Stimulated activated CD8-positive, alpha-beta memory T cell treated with anti-CD3 and anti-CD28 coated beads, Interleukin-12 subunit alpha, Interleukin-12 subunit beta, amount 100 ng/mL, for 24 hours (primary cell): ENCODE measurements at regions not wholly inside any gene's neighbourhood (a gene's known extent, or its start where the extent isn't known, plus 50 kb on each side); places are given as distances from the start of the nearest gene placed in this dataset.
"Not testable (repeated sequence)": the region's sequence is repeated elsewhere in the genome, so short reads cannot be mapped to it uniquely, and the experiment has no call there.

Experiments
- DNase-seq: peaks from one replicate; pipeline ENCODE4 v3.0.0-alpha.2; 2020; ENCODE audit errors: extremely low read depth

- DNase-seq: no peak
Observed at GRCh38 chr6:137399881-137400443, 94.2 kb downstream of the OLIG3 start.

GRCh38 chr6:137395316-137395715 lies 98.9 kb downstream of the OLIG3 start:
- DNase-seq: no peak

GRCh38 chr6:137391061-137391814 lies 103.0 kb downstream of the OLIG3 start:
- no peak for DNase-seq

GRCh38 chr6:137390334-137390733 lies 103.9 kb downstream of the OLIG3 start:
- no peak for DNase-seq

- DNase-seq: peak; percentile 50
Observed at GRCh38 chr6:137389150-137389704, 105.0 kb downstream of the OLIG3 start.

GRCh38 chr6:137387096-137387764 lies 107.0 kb downstream of the OLIG3 start:
- no peak for DNase-seq

GRCh38 chr6:137383287-137383686 lies 110.9 kb downstream of the OLIG3 start:
- not testable (repeated sequence) for DNase-seq

GRCh38 chr6:137378090-137378369 lies 116.2 kb downstream of the OLIG3 start:
- DNase-seq: no peak

- DNase-seq: no peak
Observed at GRCh38 chr6:137373296-137373695, 120.9 kb downstream of the OLIG3 start.

GRCh38 chr6:137372532-137372931 lies 121.7 kb downstream of the OLIG3 start:
- no peak for DNase-seq

- DNase-seq: no peak
Observed at GRCh38 chr6:137371634-137372016, 122.6 kb downstream of the OLIG3 start.

- DNase-seq: no peak
Observed at GRCh38 chr6:137370871-137371633, 123.1 kb downstream of the OLIG3 start.

GRCh38 chr6:137369136-137369535 lies 125.1 kb downstream of the OLIG3 start:
- DNase-seq: no peak

GRCh38 chr6:137365707-137366437 lies 128.3 kb downstream of the OLIG3 start:
- no peak for DNase-seq

GRCh38 chr6:137363805-137364138 lies 130.4 kb downstream of the OLIG3 start:
- no peak for DNase-seq

GRCh38 chr6:137362878-137363804 lies 131.1 kb downstream of the OLIG3 start:
- no peak for DNase-seq

- no peak for DNase-seq
Observed at GRCh38 chr6:137361701-137362100, 132.5 kb downstream of the OLIG3 start.

- DNase-seq: no peak
Observed at GRCh38 chr6:137358273-137358672, 135.9 kb downstream of the OLIG3 start.

- DNase-seq: no peak
Observed at GRCh38 chr6:137357948-137358266, 136.3 kb downstream of the OLIG3 start.

- DNase-seq: no peak
Observed at GRCh38 chr6:137357263-137357947, 136.8 kb downstream of the OLIG3 start.
